ENCODE measurements at regions not wholly inside any gene's neighbourhood (a gene's known extent, or its start where the extent isn't known, plus 50 kb on each side); places are given as distances from the start of the nearest gene placed in this dataset.

- Mint-ChIP-seq H3K9me3 (ENCODE audit: low read depth) (peaks cover 7% of the 10 kb centered on the region), H3K27me3 (no peaks in the 10 kb centered on the region), H3K4me3 (ENCODE audit: low read depth) (no peak overlapping the region), H3K4me1 (ENCODE audit: low read depth) (no peaks in the 10 kb centered on the region), H3K27ac (no peak overlapping the region), H3K36me3 (ENCODE audit: insufficient read depth) (no peaks in the 10 kb centered on the region)
- no peak for TF ChIP-seq CTCF (IDR thresholded peaks at IDR 0.05; ENCODE audit: unreplicated experiment)
- no peak for DNase-seq (ENCODE audit: low spot score, unreplicated experiment)
Measured at GRCh38 chr14:86990396-86990795, 1002.6 kb downstream of the GALC start.

- H3K36me3 Mint-ChIP-seq (ENCODE audit: insufficient read depth): no peaks in the 10 kb centered on the region
- peaks cover 4% of the 10 kb centered on the region for H3K9me3 Mint-ChIP-seq (ENCODE audit: low read depth)
- TF ChIP-seq CTCF (IDR thresholded peaks at IDR 0.05; ENCODE audit: unreplicated experiment): no peak
- no peaks in the 10 kb centered on the region for H3K4me1 Mint-ChIP-seq (ENCODE audit: low read depth)
- H3K27ac Mint-ChIP-seq: no peak overlapping the region
- H3K4me3 Mint-ChIP-seq (ENCODE audit: low read depth): no peak overlapping the region
- no peaks in the 10 kb centered on the region for H3K27me3 Mint-ChIP-seq
- DNase-seq (ENCODE audit: low spot score, unreplicated experiment): no peak
Measured at GRCh38 chr14:86989285-86989684, 1003.7 kb downstream of the GALC start.

GRCh38 chr14:86987966-86988365 is 1005.0 kb downstream of the GALC start:
- H3K27ac Mint-ChIP-seq: no peak overlapping the region
- H3K27me3 Mint-ChIP-seq: no peaks in the 10 kb centered on the region
- no peak overlapping the region for H3K4me3 Mint-ChIP-seq (ENCODE audit: low read depth)
- no peaks in the 10 kb centered on the region for H3K36me3 Mint-ChIP-seq (ENCODE audit: insufficient read depth)
- TF ChIP-seq CTCF (IDR thresholded peaks at IDR 0.05; ENCODE audit: unreplicated experiment): no peak
- H3K9me3 Mint-ChIP-seq (ENCODE audit: low read depth): no peaks in the 10 kb centered on the region
- H3K4me1 Mint-ChIP-seq (ENCODE audit: low read depth): no peaks in the 10 kb centered on the region
- no peak for DNase-seq (ENCODE audit: low spot score, unreplicated experiment)

GRCh38 chr14:86973177-86973576 is 1019.8 kb downstream of the GALC start:
- no peak for DNase-seq (ENCODE audit: low spot score, unreplicated experiment)
- H3K4me1 Mint-ChIP-seq (ENCODE audit: low read depth): no peaks in the 10 kb centered on the region
- H3K36me3 Mint-ChIP-seq (ENCODE audit: insufficient read depth): peaks cover 4% of the 10 kb centered on the region
- no peak overlapping the region for H3K4me3 Mint-ChIP-seq (ENCODE audit: low read depth)
- H3K9me3 Mint-ChIP-seq (ENCODE audit: low read depth): peaks cover 30% of the 10 kb centered on the region
- no peaks in the 10 kb centered on the region for H3K27me3 Mint-ChIP-seq
- TF ChIP-seq CTCF (IDR thresholded peaks at IDR 0.05; ENCODE audit: unreplicated experiment): no peak
- no peak overlapping the region for H3K27ac Mint-ChIP-seq

- Mint-ChIP-seq H3K36me3 (ENCODE audit: insufficient read depth) (peaks cover 2% of the 10 kb centered on the region), H3K27me3 (no peaks in the 10 kb centered on the region), H3K9me3 (ENCODE audit: low read depth) (peaks cover 24% of the 10 kb centered on the region), H3K27ac (no peak overlapping the region), H3K4me1 (ENCODE audit: low read depth) (no peaks in the 10 kb centered on the region), H3K4me3 (ENCODE audit: low read depth) (no peak overlapping the region)
- no peak for DNase-seq (ENCODE audit: low spot score, unreplicated experiment)
- TF ChIP-seq CTCF (IDR thresholded peaks at IDR 0.05; ENCODE audit: unreplicated experiment): no peak
Measured at GRCh38 chr14:86971292-86971691, 1021.7 kb downstream of the GALC start.
